AG04450 (cell line): ENCODE measurements at regions not wholly inside any gene's neighbourhood (a gene's known extent, or its start where the extent isn't known, plus 50 kb on each side); places are given as distances from the start of the nearest gene placed in this dataset.

ENCODE experiments used
- CTCF ChIA-PET: fragments of 300-600, 350-600 bp; formaldehyde crosslinking; extraction: SDS; loops from one replicate; lab custom pipeline; 2022; ENCODE audit warnings: antibody characterized with exemption, inconsistent platforms; lab: Charles Lee
- POLR2A ChIA-PET: fragments of 350-600 bp; formaldehyde crosslinking; extraction: SDS; loops from one replicate; lab custom pipeline; 2021; ENCODE audit warnings: antibody characterized with exemption, inconsistent platforms; lab: Yijun Ruan, JAX
- DNase-seq: peaks from one replicate; pipeline ENCODE4 v3.0.0-alpha.2; 2011; ENCODE audit warnings: low read depth, low spot score
- H3K27ac ChIP-seq: one replicate; pipeline ENCODE4 v1.5.1; 2012; ENCODE audit warnings: low read depth, low read length, control low read depth
- H3K27me3 ChIP-seq: one replicate; pipeline ENCODE4 v1.6.0; 2012; ENCODE audit warnings: low read length; ENCODE audit not compliant: control insufficient read depth, insufficient read depth
- H3K4me3 ChIP-seq: 2 replicates; pipeline ENCODE4 v1.5.1; 2011; ENCODE audit warnings: mild to moderate bottlenecking, low read depth, low read length, control low read depth
- H3K9me3 ChIP-seq: 2 replicates; pipeline ENCODE4 v1.5.1; 2012; ENCODE audit warnings: low read length; ENCODE audit not compliant: control insufficient read depth, insufficient read depth
- CTCF ChIP-seq: IDR thresholded peaks from 2 replicates; pipeline ENCODE4 v1.5.1; 2011; ENCODE audit warnings: low read depth, low read length, control low read depth, inconsistent platforms

- H3K27me3 ChIP-seq: no peaks in the 10 kb centered on the region
- H3K4me3 ChIP-seq: no peak overlapping the region
- no peak for DNase-seq
- no peak for TF ChIP-seq CTCF
- no peak overlapping the region for H3K27ac ChIP-seq
- POLR2A ChIA-PET: no interaction called here
- no peaks in the 10 kb centered on the region for H3K9me3 ChIP-seq
- CTCF ChIA-PET: no interaction called here
Observed at GRCh38 chr3:74516019-74516418, 98.4 kb downstream of the CNTN3 start.

GRCh38 chr3:74515451-74515850, 99.0 kb downstream of the CNTN3 start:
- CTCF ChIA-PET: no interaction called here

GRCh38 chr3:74511078-74511477, 103.4 kb downstream of the CNTN3 start:
- Histone ChIP-seq H3K27me3 (no peaks in the 10 kb centered on the region), H3K9me3 (no peaks in the 10 kb centered on the region), H3K27ac (no peak overlapping the region), H3K4me3 (no peak overlapping the region)
- POLR2A ChIA-PET: no interaction called here
- CTCF ChIA-PET: no interaction called here
- TF ChIP-seq CTCF: no peak
- DNase-seq: no peak

More at GRCh38 chr3:74515451-74515850, 99.0 kb downstream of the CNTN3 start:
- H3K27ac ChIP-seq: no peak overlapping the region
- TF ChIP-seq CTCF: no peak
- POLR2A ChIA-PET: no interaction called here
- H3K9me3 ChIP-seq: no peaks in the 10 kb centered on the region
- no peaks in the 10 kb centered on the region for H3K27me3 ChIP-seq
- H3K4me3 ChIP-seq: no peak overlapping the region
- no peak for DNase-seq

GRCh38 chr3:74510261-74510818, 104.1 kb downstream of the CNTN3 start:
- no peak for DNase-seq
- POLR2A ChIA-PET: no interaction called here

GRCh38 chr3:74507691-74508090, 106.8 kb downstream of the CNTN3 start:
- DNase-seq: no peak
- Histone ChIP-seq H3K4me3 (no peak overlapping the region), H3K27ac (no peak overlapping the region), H3K27me3 (no peaks in the 10 kb centered on the region), H3K9me3 (no peaks in the 10 kb centered on the region)
- ChIA-PET CTCF (interaction anchor here (0.6 kb wide), 1 partner anchor 229 kb away, joined by 3 read pairs; no protein-coding TSS in a partner anchor), POLR2A (no interaction called here)
- TF ChIP-seq CTCF: no peak

More at GRCh38 chr3:74510261-74510818, 104.1 kb downstream of the CNTN3 start:
- TF ChIP-seq CTCF: no peak
- no peaks in the 10 kb centered on the region for H3K27me3 ChIP-seq
- CTCF ChIA-PET: interaction anchor here (0.5 kb wide), 1 partner anchor 30 kb away, joined by 3 read pairs; no protein-coding TSS in a partner anchor
- no peak overlapping the region for H3K4me3 ChIP-seq
- no peaks in the 10 kb centered on the region for H3K9me3 ChIP-seq
- no peak overlapping the region for H3K27ac ChIP-seq
